PC-9 (cell line): ENCODE measurements at regions not wholly inside any gene's neighbourhood (a gene's known extent, or its start where the extent isn't known, plus 50 kb on each side); places are given as distances from the start of the nearest gene placed in this dataset.

Source experiments
- BruUV-seq: library from RNA; stranded (reverse); fragments of 400-500 nt; replicated peaks from 2 replicates; lab custom pipeline; 2021; lab: Mats Ljungman, UMichigan
- CTCF ChIA-PET: fragments of 300-600 bp; sonication (Branson Sonifier 250); formaldehyde crosslinking; loops from one replicate; lab custom pipeline; 2022; ENCODE audit warnings: antibody characterized with exemption; lab: Charles Lee
- POLR2A ChIA-PET: fragments of 300-600 bp; sonication (Branson Sonifier 250); formaldehyde crosslinking; loops from one replicate; lab custom pipeline; 2022; ENCODE audit warnings: antibody characterized with exemption; ENCODE audit not compliant: unreplicated experiment; lab: Charles Lee
- DNase-seq, 2 experiments: peaks; one replicate each; pipeline versions ENCODE4 v3.0.0 to v3.0.0-alpha.2; 2015 to 2022; ENCODE audit warnings: mixed read lengths in 1 of 2
- H2AFZ ChIP-seq: fragments of 200-600 bp; sonication (generic); 2 replicates; pipeline ENCODE4 v1.8.1; 2017; ENCODE audit warnings: antibody characterized with exemption
- H3F3A ChIP-seq: fragments of 200-600 bp; sonication (generic); 2 replicates; pipeline ENCODE4 v1.8.1; 2017; ENCODE audit warnings: antibody characterized with exemption, mild to moderate bottlenecking, low read depth; ENCODE audit not compliant: insufficient read depth
- H3K27ac ChIP-seq: fragments of 200-600 bp; sonication (generic); 2 replicates; pipeline ENCODE4 v1.6.1; 2016; ENCODE audit warnings: mixed run types
- H3K27me3 ChIP-seq: fragments of 200-600 bp; sonication (generic); 2 replicates; pipeline ENCODE4 v1.6.1; 2016; ENCODE audit warnings: low read depth, mixed run types; ENCODE audit not compliant: insufficient read depth
- H3K36me3 ChIP-seq: fragments of 200-600 bp; sonication (generic); 2 replicates; pipeline ENCODE4 v1.6.1; 2016; ENCODE audit warnings: low read depth, mixed run types
- H3K4me1 ChIP-seq: fragments of 200-600 bp; sonication (generic); replicated peaks from 2 replicates; pipeline ENCODE4 v1.6.1; 2016; ENCODE audit warnings: mixed run types; ENCODE audit not compliant: insufficient read depth
- H3K4me2 ChIP-seq: fragments of 200-600 bp; sonication (generic); 2 replicates; pipeline ENCODE4 v1.6.1; 2017; ENCODE audit warnings: mixed run types
- H3K4me3 ChIP-seq: fragments of 200-600 bp; sonication (generic); 2 replicates; pipeline ENCODE4 v1.6.1; 2016; ENCODE audit warnings: mixed run types
- H3K79me2 ChIP-seq: fragments of 200-600 bp; sonication (generic); 2 replicates; pipeline ENCODE4 v1.6.1; 2017; ENCODE audit warnings: low read depth, mixed run types
- H3K9me2 ChIP-seq: fragments of 200-600 bp; sonication (generic); 2 replicates; pipeline ENCODE4 v1.8.1; 2017; ENCODE audit warnings: mild to moderate bottlenecking; ENCODE audit not compliant: insufficient read depth
- H3K9me3 ChIP-seq: fragments of 200-600 bp; sonication (generic); 2 replicates; pipeline ENCODE4 v1.8.1; 2016; ENCODE audit warnings: low read depth; ENCODE audit not compliant: insufficient read depth
- H4K20me1 ChIP-seq: fragments of 200-600 bp; sonication (generic); 2 replicates; pipeline ENCODE4 v1.8.1; 2017; ENCODE audit not compliant: insufficient read depth
- EZH2 ChIP-seq: fragments of 200-600 bp; sonication (generic); IDR thresholded peaks from 2 replicates; pipeline ENCODE4 v1.8.0; 2017; ENCODE audit warnings: antibody characterized with exemption, low read depth
- intact Hi-C: fragments of 100-400 bp; cut with micrococcal nuclease; formaldehyde crosslinking; loops from one replicate; pipeline ENCODE4 v1.10.0; 2022; ENCODE audit not compliant: unreplicated experiment
- TF ChIP-seq, protein P1 (sequence below): fragments of 200-600 bp; sonication (generic); conservative IDR thresholded peaks from 2 replicates; pipeline ENCODE4 v1.6.1; 2017; ENCODE audit warnings: mixed run types, antibody characterized with exemption, mild to moderate bottlenecking, moderate library complexity

DNA sequence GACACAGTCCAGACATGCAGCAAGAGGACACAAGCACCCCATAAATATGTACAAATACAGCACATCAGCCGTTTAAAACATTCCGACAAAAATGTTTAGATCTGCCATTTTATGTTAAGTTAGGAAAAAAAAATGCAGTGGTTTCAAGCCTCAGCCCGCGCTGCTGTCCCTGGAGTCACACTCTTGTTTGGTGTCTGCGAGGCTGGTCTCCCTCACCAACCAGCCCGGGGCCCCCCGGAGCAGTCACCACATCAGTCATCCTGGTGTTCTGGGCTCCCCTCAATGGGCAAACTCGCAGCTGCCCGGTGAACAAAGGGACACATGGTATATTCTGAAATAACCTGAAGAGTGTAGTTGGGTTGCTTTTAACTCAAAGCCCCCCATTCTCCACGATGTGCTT is 1022.2 kb downstream of the BRD1 start:
- no peak for TF ChIP-seq EZH2
- TF ChIP-seq, protein P1, sequence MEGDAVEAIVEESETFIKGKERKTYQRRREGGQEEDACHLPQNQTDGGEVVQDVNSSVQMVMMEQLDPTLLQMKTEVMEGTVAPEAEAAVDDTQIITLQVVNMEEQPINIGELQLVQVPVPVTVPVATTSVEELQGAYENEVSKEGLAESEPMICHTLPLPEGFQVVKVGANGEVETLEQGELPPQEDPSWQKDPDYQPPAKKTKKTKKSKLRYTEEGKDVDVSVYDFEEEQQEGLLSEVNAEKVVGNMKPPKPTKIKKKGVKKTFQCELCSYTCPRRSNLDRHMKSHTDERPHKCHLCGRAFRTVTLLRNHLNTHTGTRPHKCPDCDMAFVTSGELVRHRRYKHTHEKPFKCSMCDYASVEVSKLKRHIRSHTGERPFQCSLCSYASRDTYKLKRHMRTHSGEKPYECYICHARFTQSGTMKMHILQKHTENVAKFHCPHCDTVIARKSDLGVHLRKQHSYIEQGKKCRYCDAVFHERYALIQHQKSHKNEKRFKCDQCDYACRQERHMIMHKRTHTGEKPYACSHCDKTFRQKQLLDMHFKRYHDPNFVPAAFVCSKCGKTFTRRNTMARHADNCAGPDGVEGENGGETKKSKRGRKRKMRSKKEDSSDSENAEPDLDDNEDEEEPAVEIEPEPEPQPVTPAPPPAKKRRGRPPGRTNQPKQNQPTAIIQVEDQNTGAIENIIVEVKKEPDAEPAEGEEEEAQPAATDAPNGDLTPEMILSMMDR, result no peak
- H3K4me1 ChIP-seq, result no peaks in the 10 kb centered on the region
- H3K27me3 ChIP-seq, result peaks cover 99% of the 10 kb centered on the region
- no peaks in the 10 kb centered on the region for H3K9me3 ChIP-seq
- no peak overlapping the region for H3K4me2 ChIP-seq
- no peaks in the 10 kb centered on the region for H3K36me3 ChIP-seq
- no peaks in the 10 kb centered on the region for H3F3A ChIP-seq
- H3K9me2 ChIP-seq, result no peaks in the 10 kb centered on the region
- no peak overlapping the region for H2AFZ ChIP-seq
- 0 out of 2 replicates have a peak, but pooled peaks cover 4% of the 10 kb centered on the region for H4K20me1 ChIP-seq
- no peak overlapping the region for H3K27ac ChIP-seq
- POLR2A ChIA-PET, result no interaction called here
- no peaks in the 10 kb centered on the region for H3K79me2 ChIP-seq
- DNase-seq, result no peak
- CTCF ChIA-PET, result no interaction called here
- no TSS peak for BruUV-seq
- H3K4me3 ChIP-seq, result no peak overlapping the region
- intact Hi-C loops, result no loop called here

DNA sequence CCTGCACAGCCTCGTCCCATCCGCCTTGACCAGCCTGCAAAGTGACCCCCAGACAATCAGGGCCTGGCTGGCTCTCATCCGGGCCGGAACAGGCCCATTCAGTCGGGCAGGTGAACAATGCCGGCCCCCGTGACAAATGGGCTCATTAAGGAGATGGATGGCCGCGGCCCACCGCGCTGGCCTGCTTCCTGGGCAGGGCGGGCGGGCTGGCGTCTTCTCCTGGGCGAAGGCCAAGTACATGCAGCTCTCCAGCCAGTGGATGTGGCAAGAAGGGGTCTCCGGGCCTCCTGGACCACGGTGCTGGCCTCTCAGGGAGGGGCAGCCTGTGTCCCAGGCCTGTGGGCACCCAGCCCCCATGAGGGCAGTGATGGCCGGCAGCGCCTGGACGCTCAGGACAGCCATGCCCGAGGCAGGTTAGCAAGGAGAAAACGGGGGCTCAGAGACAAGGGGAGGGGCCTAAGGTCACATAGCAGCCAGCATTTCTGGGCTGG is 1022.8 kb downstream of the BRD1 start:
- TF ChIP-seq, protein P1, result no peak
- TF ChIP-seq EZH2, result no peak
- no TSS peak for BruUV-seq
- H3K9me3 ChIP-seq, result no peaks in the 10 kb centered on the region
- H3K4me3 ChIP-seq, result no peak overlapping the region
- H3K27me3 ChIP-seq, result peaks cover 99% of the 10 kb centered on the region
- 0 out of 2 replicates have a peak, but pooled peaks cover 4% of the 10 kb centered on the region for H4K20me1 ChIP-seq
- no peak overlapping the region for H3K27ac ChIP-seq
- no peaks in the 10 kb centered on the region for H3F3A ChIP-seq
- no peaks in the 10 kb centered on the region for H3K9me2 ChIP-seq
- CTCF ChIA-PET, result no interaction called here
- H3K4me2 ChIP-seq, result no peak overlapping the region
- intact Hi-C loops, result no loop called here
- no peak overlapping the region for H2AFZ ChIP-seq
- POLR2A ChIA-PET, result no interaction called here
- no peaks in the 10 kb centered on the region for H3K36me3 ChIP-seq
- DNase-seq, result no peak
- H3K4me1 ChIP-seq, result no peaks in the 10 kb centered on the region
- H3K79me2 ChIP-seq, result no peaks in the 10 kb centered on the region

DNA sequence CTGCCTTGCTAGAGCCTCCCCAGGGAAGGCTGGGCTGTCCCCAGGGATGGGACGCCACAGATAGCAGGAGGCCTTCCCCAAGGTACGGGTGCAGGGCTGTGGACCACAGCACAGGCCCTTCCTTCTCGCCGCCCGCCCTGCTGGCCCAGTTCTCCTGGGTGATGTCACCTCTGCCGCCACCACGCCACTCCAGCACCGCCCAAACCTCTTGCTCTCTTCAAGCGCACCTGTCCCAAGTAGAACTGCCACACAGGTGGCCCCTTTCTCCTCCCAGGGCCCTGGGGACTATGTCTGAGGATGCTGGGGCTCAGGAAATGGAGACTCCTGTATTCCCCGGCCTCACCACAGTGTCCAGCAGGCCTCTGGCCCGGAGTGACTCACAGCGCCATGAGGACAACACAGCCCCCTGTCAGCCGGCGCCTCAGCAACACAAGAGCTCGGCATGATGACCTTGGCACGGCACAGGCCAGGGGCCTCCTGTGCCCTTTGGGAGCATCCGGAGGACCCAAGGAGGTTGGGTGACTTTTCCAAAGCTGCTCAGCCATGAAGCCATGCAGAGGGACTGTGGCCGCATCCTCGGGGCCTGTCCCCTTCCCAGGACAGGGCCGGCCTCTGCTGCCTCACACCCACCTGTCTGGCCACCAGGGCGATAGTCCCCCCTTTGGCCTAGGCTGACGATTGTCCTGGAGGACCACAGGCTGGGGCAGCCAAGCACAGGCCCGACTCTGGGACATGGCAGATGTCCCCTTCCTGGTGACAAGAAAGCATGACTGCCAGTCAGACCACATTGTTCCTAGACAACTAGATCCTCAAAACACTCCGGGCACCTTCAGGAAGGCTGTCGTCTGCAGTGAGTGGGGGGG is 1023.5 kb downstream of the BRD1 start:
- CTCF ChIA-PET, result no interaction called here
- no peak for DNase-seq
- H3K4me2 ChIP-seq, result no peak overlapping the region
- H4K20me1 ChIP-seq, result 0 out of 2 replicates have a peak, but pooled peaks cover 4% of the 10 kb centered on the region
- POLR2A ChIA-PET, result no interaction called here
- H2AFZ ChIP-seq, result no peak overlapping the region
- no peaks in the 10 kb centered on the region for H3K9me3 ChIP-seq
- intact Hi-C loops, result no loop called here
- peaks cover 99% of the 10 kb centered on the region for H3K27me3 ChIP-seq
- H3F3A ChIP-seq, result no peaks in the 10 kb centered on the region
- no peak overlapping the region for H3K27ac ChIP-seq
- TF ChIP-seq, protein P1, result no peak
- TF ChIP-seq EZH2, result no peak; the same call in 1 of the 2 replicates
- no peak overlapping the region for H3K4me3 ChIP-seq
- no peaks in the 10 kb centered on the region for H3K4me1 ChIP-seq
- no TSS peak for BruUV-seq
- no peaks in the 10 kb centered on the region for H3K79me2 ChIP-seq
- H3K9me2 ChIP-seq, result no peaks in the 10 kb centered on the region
- no peaks in the 10 kb centered on the region for H3K36me3 ChIP-seq
